ENCODE measurements at regions not wholly inside any gene's neighbourhood (a gene's known extent, or its start where the extent isn't known, plus 50 kb on each side); places are given as distances from the start of the nearest gene placed in this dataset.
"Not testable (repeated sequence)": the region's sequence is repeated elsewhere in the genome, so short reads cannot be mapped to it uniquely, and the experiment has no call there.

DNA sequence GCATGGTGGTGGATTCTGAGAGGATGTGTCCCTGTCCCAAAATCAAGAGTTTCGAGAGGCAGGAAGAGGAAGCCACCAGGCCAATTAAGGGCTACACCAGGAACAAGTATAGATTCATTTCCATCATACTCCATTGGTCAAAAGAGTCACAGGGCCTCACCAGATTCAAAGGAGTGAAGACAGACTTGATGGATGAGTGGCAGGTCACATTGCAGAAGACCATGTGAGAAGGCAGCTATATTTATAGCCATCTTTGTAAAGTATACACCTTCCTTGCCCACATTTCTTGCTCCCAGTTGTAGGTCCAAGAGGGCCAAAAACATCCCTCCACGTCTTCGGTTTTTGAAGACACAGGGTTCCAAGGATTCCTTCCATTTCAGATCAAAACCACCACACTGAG lies 406.0 kb downstream of the BCOR start:
- Histone ChIP-seq H3K9ac (ENCODE audit: low read depth, low read length) (no peak overlapping the region), H3K9me3 (ENCODE audit: control insufficient read depth, insufficient read depth, low read length) (no peaks in the 10 kb centered on the region), H3K4me1 (ENCODE audit: control insufficient read depth, insufficient read depth, low read length) (peaks cover 21% of the 10 kb centered on the region), H3K27me3 (ENCODE audit: control insufficient read depth, insufficient read depth, low read length) (peaks cover 11% of the 10 kb centered on the region), H3K36me3 (ENCODE audit: control insufficient read depth, insufficient read depth, low read length) (no peaks in the 10 kb centered on the region), H3K4me3 (ENCODE audit: low read depth, low read length) (no peak overlapping the region)

DNA sequence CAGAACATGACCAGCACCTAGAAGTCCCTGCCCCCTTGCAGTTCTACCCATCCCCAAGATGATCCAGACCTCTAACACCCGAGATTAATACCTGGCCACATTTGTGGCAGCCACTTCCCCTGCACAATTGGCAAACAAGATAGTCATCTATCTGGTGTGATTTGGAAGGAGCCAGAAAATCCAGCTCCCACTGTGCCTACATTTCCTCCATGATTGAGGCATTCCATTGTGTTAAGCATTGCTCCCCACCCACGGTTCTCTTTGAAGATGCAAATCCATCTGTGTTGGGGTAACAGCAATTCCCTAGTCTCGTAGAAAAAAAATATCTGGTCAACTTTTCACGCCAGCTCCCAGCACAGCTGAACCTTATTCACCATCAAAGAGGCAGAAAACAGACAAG lies 405.0 kb downstream of the BCOR start:
- Histone ChIP-seq H3K4me3 (ENCODE audit: low read depth, low read length) (no peak overlapping the region), H3K9ac (ENCODE audit: low read depth, low read length) (no peak overlapping the region), H3K36me3 (ENCODE audit: control insufficient read depth, insufficient read depth, low read length) (no peaks in the 10 kb centered on the region), H3K4me1 (ENCODE audit: control insufficient read depth, insufficient read depth, low read length) (peaks cover 19% of the 10 kb centered on the region), H3K27me3 (ENCODE audit: control insufficient read depth, insufficient read depth, low read length) (peaks cover 6% of the 10 kb centered on the region), H3K9me3 (ENCODE audit: control insufficient read depth, insufficient read depth, low read length) (no peaks in the 10 kb centered on the region)

DNA sequence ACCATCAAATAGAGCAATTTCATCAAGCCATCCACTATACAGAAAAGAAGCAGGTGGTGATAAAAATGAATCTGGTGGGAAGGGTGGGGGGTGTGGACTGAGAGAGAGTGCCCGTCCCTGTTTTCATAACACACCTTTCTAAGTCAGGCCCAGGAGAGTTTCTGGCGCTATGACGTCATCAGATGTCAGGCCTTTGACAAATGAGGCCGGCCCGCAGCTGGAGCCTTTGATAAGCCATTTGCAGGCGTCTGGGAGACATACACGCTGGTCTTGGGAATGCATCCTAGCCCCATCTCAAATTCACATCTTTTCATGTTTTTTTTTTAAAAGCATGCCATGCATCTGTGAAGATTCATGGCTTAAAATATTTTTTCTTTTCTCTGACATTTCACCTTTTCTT lies 404.5 kb downstream of the BCOR start:
- Histone ChIP-seq H3K36me3 (ENCODE audit: control insufficient read depth, insufficient read depth, low read length) (no peaks in the 10 kb centered on the region), H3K27me3 (ENCODE audit: control insufficient read depth, insufficient read depth, low read length) (peaks cover 2% of the 10 kb centered on the region), H3K4me3 (ENCODE audit: low read depth, low read length) (no peak overlapping the region), H3K4me1 (ENCODE audit: control insufficient read depth, insufficient read depth, low read length) (peaks cover 14% of the 10 kb centered on the region), H3K9me3 (ENCODE audit: control insufficient read depth, insufficient read depth, low read length) (no peaks in the 10 kb centered on the region), H3K9ac (ENCODE audit: low read depth, low read length) (no peak overlapping the region)

DNA sequence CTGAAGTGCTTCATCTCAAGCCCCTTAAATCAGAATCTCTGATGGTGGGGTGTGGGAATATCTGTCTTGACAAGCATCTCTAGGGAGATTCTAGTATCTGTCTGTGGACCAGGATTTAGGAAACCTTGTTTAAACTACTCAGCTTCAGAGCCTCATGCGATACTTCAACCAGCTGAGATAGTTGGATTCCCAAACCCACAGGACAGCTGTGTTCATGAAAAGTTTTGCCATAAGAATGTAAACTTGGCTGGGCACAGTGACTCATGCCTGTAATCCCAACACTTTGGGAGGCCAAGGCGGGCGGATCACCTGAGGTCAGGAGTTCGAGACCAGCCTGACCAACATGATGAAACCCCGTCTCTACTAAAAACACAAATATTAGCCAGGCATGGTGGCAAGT lies 395.1 kb downstream of the BCOR start:
- not testable (repeated sequence) for H3K9ac ChIP-seq (ENCODE audit: low read depth, low read length); H3K4me1 ChIP-seq (ENCODE audit: control insufficient read depth, insufficient read depth, low read length)

DNA sequence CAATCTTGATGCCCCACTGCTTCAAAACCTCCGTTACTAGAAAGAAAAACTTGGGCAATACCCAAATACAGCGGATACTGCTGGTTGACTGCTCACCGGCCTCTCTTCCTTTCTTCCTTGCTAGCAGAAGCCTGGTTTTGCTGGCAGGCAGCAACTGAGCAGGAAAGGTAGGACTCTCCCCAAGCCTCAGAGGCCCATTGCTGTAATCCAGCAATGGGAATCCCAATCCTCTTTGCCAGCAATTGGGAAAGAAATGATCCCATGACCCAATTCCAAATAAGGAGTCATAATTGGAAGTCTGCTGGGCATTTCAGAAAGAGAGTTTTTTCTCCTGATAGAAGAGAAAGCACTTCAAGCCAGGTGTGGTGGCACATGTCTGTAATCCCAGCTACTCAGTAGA lies 394.5 kb downstream of the BCOR start:
- Histone ChIP-seq H3K27me3 (ENCODE audit: control insufficient read depth, insufficient read depth, low read length) (no peaks in the 10 kb centered on the region), H3K4me1 (ENCODE audit: control insufficient read depth, insufficient read depth, low read length) (no peaks in the 10 kb centered on the region), H3K4me3 (ENCODE audit: low read depth, low read length) (no peak overlapping the region), H3K9ac (ENCODE audit: low read depth, low read length) (no peak overlapping the region), H3K9me3 (ENCODE audit: control insufficient read depth, insufficient read depth, low read length) (no peaks in the 10 kb centered on the region), H3K36me3 (ENCODE audit: control insufficient read depth, insufficient read depth, low read length) (no peaks in the 10 kb centered on the region)

More for the DNA sequence above, 395.1 kb downstream of the BCOR start:
- not testable (repeated sequence) for H3K4me3 ChIP-seq (ENCODE audit: low read depth, low read length); H3K36me3 ChIP-seq (ENCODE audit: control insufficient read depth, insufficient read depth, low read length); H3K9me3 ChIP-seq (ENCODE audit: control insufficient read depth, insufficient read depth, low read length); H3K27me3 ChIP-seq (ENCODE audit: control insufficient read depth, insufficient read depth, low read length)

DNA sequence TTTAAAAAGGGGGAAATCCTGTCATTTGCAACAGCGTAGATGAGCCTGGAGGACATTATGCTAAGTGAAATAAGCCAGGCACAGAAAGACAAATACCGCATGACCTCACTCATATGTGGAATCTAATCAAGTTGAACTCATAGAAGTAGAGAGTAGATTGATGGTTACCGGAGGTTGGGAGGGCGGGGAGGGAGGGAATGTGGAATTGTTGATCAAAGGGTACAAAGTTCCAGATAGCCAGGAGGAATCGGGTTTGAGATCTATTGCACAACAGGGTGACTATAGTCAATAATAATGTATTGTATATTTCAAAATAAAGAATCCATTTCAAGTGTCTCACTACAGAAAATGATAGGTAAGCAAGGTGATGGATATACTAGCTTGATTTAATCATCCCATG lies 393.2 kb downstream of the BCOR start:
- Histone ChIP-seq H3K9ac (ENCODE audit: low read depth, low read length) (no peak overlapping the region), H3K4me1 (ENCODE audit: control insufficient read depth, insufficient read depth, low read length) (no peaks in the 10 kb centered on the region), H3K9me3 (ENCODE audit: control insufficient read depth, insufficient read depth, low read length) (no peaks in the 10 kb centered on the region), H3K4me3 (ENCODE audit: low read depth, low read length) (no peak overlapping the region), H3K36me3 (ENCODE audit: control insufficient read depth, insufficient read depth, low read length) (no peaks in the 10 kb centered on the region), H3K27me3 (ENCODE audit: control insufficient read depth, insufficient read depth, low read length) (no peaks in the 10 kb centered on the region)

DNA sequence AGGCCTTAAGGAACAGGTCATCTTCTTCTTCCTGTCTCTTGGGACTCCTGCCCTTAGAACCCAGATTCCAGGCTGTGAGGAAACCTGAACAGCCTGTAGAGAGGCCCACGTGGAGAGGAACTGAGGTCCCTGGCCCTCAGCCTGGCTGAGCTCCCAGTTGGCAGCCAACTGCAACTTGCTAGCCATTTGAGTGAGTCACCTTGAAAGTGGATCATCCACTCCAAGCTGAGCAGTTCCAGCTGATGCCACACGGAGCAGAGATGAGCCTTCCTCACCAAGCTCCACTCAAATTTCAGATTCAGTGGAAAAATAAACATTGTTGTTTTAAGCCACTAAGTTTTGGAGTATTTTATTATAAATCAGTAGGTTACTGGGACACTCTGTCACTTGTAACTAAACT lies 392.5 kb downstream of the BCOR start:
- no peaks in the 10 kb centered on the region for H3K9me3 ChIP-seq (ENCODE audit: control insufficient read depth, insufficient read depth, low read length)
- H3K36me3 ChIP-seq (ENCODE audit: control insufficient read depth, insufficient read depth, low read length), result no peaks in the 10 kb centered on the region
- H3K9ac ChIP-seq (ENCODE audit: low read depth, low read length), result no peak overlapping the region
- H3K27me3 ChIP-seq (ENCODE audit: control insufficient read depth, insufficient read depth, low read length), result no peaks in the 10 kb centered on the region
- H3K4me1 ChIP-seq (ENCODE audit: control insufficient read depth, insufficient read depth, low read length), result no peaks in the 10 kb centered on the region
- H3K4me3 ChIP-seq (ENCODE audit: low read depth, low read length), result no peak overlapping the region

DNA sequence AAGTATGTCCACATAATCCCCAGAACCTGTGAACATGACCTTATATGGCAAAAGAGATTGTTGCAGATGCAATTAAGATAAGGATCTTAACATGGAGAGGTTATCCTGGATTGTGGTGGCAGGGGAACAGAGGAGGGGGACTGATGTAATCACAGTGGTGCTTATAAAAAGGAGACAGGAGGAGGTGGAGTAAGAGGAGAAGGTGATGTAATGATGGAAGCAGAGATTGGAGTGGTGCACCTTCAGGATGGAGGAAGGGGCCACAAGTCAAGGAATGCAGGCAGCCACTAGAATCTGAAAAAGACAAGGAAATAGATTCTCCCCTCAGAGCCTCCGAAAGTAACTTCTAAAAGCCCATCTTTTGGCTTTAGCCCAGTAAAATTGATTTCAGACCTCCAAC lies 388.4 kb downstream of the BCOR start:
- H3K27me3 ChIP-seq (ENCODE audit: control insufficient read depth, insufficient read depth, low read length), result no peaks in the 10 kb centered on the region
- H3K9ac ChIP-seq (ENCODE audit: low read depth, low read length), result no peak overlapping the region
- no peak overlapping the region for H3K4me3 ChIP-seq (ENCODE audit: low read depth, low read length)
- H3K36me3 ChIP-seq (ENCODE audit: control insufficient read depth, insufficient read depth, low read length), result no peaks in the 10 kb centered on the region
- H3K9me3 ChIP-seq (ENCODE audit: control insufficient read depth, insufficient read depth, low read length), result no peaks in the 10 kb centered on the region
- no peaks in the 10 kb centered on the region for H3K4me1 ChIP-seq (ENCODE audit: control insufficient read depth, insufficient read depth, low read length)

DNA sequence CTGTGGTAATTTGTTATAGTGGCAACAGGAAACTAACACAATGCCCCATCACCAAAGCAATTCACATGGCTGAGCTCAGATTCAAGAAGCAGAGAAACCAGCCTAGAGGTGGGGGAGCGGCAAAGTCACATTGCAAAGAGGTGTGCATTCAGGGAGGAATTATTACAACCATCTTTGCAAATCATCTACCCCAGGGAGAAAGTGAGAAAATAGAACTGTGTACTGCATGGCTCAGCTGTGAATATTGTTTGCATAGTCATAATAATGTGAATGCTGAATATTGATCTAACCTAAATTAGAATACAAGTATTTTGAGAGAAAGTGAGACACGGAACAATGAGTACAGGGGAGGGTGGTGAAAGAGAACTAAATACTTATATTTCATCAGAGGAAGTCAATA lies 387.9 kb downstream of the BCOR start:
- Histone ChIP-seq H3K36me3 (ENCODE audit: control insufficient read depth, insufficient read depth, low read length) (no peaks in the 10 kb centered on the region), H3K4me1 (ENCODE audit: control insufficient read depth, insufficient read depth, low read length) (no peaks in the 10 kb centered on the region), H3K9ac (ENCODE audit: low read depth, low read length) (no peak overlapping the region), H3K9me3 (ENCODE audit: control insufficient read depth, insufficient read depth, low read length) (no peaks in the 10 kb centered on the region), H3K4me3 (ENCODE audit: low read depth, low read length) (no peak overlapping the region), H3K27me3 (ENCODE audit: control insufficient read depth, insufficient read depth, low read length) (no peaks in the 10 kb centered on the region)

DNA sequence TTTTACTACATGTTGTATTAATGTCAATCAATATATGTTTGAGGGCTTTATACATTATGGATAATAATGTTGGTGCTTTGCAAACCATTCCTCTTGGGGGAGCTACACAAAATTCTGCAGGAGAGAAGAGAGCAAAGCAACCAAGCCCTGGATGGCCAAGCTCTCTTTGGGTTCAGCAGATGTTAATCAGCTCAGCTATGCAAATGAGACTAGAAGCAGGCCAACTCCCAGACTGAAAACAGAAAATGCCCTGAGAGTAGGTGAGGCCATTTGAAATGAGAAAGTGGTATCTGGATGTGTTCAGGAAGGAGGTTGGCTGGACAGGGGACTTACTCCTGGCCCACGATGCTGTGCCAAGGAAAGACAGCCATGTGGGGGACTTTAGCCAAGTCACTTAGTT lies 387.0 kb downstream of the BCOR start:
- no peak overlapping the region for H3K9ac ChIP-seq (ENCODE audit: low read depth, low read length)
- H3K4me3 ChIP-seq (ENCODE audit: low read depth, low read length), result no peak overlapping the region
- no peaks in the 10 kb centered on the region for H3K4me1 ChIP-seq (ENCODE audit: control insufficient read depth, insufficient read depth, low read length)
- no peaks in the 10 kb centered on the region for H3K36me3 ChIP-seq (ENCODE audit: control insufficient read depth, insufficient read depth, low read length)
- H3K27me3 ChIP-seq (ENCODE audit: control insufficient read depth, insufficient read depth, low read length), result no peaks in the 10 kb centered on the region
- H3K9me3 ChIP-seq (ENCODE audit: control insufficient read depth, insufficient read depth, low read length), result no peaks in the 10 kb centered on the region

DNA sequence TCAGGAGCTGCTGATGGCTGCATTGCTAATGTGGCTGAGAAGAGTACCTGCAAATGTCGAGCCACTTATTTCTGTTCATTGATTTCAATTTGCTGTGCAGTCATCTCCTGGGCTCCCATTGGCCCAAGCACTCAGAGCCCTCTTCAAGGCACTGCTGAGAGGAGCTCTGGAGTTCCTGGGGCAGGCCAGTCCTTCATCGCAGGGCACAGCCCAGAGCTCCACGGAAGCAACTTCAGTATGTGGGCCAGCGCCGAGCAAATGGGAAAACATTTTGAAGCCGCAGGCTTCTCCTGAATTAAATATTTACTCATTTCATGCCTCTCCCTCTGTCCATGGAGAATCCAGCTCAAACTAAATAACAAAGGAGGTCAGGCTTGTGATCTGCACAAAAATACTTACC lies 383.3 kb downstream of the BCOR start:
- Histone ChIP-seq H3K9me3 (ENCODE audit: control insufficient read depth, insufficient read depth, low read length) (no peaks in the 10 kb centered on the region), H3K9ac (ENCODE audit: low read depth, low read length) (no peak overlapping the region), H3K4me3 (ENCODE audit: low read depth, low read length) (no peak overlapping the region), H3K36me3 (ENCODE audit: control insufficient read depth, insufficient read depth, low read length) (no peaks in the 10 kb centered on the region), H3K27me3 (ENCODE audit: control insufficient read depth, insufficient read depth, low read length) (no peaks in the 10 kb centered on the region), H3K4me1 (ENCODE audit: control insufficient read depth, insufficient read depth, low read length) (no peaks in the 10 kb centered on the region)

DNA sequence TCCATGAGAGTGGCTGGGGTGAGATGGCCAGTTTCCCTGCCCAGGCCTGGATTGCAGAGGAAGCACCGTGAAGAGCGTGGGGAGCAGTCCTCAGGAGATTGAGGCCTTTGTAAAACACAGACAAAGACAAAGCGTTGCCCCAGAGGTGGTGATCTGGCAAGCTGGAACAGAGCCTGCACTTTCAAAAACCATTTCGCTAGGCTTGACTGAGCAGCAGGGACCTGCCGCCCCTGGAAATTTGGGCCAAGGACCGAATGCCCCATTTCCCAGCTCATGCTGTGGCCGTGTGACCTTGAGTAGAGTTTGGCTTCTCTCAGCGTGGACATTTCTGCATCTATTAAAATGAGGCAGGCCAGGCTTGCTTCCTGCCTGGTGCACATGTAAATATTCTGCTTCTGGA lies 381.4 kb downstream of the BCOR start:
- Histone ChIP-seq H3K36me3 (ENCODE audit: control insufficient read depth, insufficient read depth, low read length) (no peaks in the 10 kb centered on the region), H3K4me1 (ENCODE audit: control insufficient read depth, insufficient read depth, low read length) (no peaks in the 10 kb centered on the region), H3K4me3 (ENCODE audit: low read depth, low read length) (no peak overlapping the region), H3K9ac (ENCODE audit: low read depth, low read length) (no peak overlapping the region), H3K9me3 (ENCODE audit: control insufficient read depth, insufficient read depth, low read length) (no peaks in the 10 kb centered on the region), H3K27me3 (ENCODE audit: control insufficient read depth, insufficient read depth, low read length) (no peaks in the 10 kb centered on the region)
